ELR (cell line): ENCODE measurements at regions not wholly inside any gene's neighbourhood (a gene's known extent, or its start where the extent isn't known, plus 50 kb on each side); places are given as distances from the start of the nearest gene placed in this dataset.

Experiments
- DNase-seq: peaks from one replicate; pipeline ENCODE4 v3.0.0-alpha.2; 2015; ENCODE audit warnings: low read depth

- DNase-seq, result peak; percentile 74
These were observed 1366.3 kb upstream of the TMEFF2 start for GRCh38 chr2:193561054-193561453.

DNA sequence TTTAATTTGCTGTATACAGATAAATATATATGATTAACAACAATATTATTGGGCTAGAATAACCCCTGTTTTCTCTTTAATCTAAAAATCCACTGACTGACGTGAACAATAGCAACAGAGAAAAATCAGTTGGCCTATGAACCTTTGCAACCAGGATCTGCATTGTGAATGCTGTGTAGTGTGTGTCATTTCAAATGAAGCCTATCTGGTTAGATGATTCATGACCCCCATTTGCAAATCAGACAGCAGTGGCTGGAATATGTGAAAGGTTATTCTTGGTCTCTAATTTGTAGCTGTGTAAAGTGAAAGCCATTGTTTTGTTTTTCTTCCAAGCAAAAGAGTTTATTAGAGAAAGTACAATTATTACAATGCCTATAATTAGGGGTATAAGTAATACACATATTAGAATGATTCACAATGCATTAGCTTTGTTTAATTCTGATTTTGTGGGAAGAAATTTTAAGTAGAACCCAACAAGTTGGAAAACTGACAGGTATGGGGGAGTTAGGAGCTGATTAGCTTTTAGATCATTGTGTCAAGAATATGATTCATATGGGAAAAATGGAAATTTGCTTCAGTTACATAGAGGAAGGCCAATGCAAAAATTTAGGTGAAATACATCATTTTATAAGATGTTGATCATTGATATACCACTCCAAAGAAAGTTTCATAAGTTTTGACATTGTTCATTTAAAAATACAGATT lies 1362.2 kb upstream of the TMEFF2 start:
- peak; percentile 74 for DNase-seq

GRCh38 chr2:193549661-193550060 lies 1354.9 kb upstream of the TMEFF2 start:
- DNase-seq, result no peak

DNA sequence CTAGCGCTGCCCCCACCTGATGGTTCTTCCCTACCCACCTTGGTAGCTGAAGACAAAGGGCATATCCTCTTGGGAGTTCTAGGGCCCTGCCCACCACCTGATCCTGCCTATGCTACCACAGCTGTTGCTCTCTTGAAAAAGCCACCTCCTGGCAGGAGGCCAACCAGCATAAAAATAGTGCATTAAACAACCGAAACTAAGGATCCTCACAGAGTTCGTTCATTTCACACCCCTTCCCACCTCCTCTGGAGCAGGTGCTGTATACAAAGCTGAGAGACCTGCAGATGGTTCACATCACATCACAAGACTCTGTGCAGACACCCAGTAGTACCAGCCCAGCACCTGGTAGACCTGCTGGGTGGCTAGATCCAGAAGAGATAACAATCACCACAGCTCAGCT lies 1348.0 kb upstream of the TMEFF2 start:
- no peak for DNase-seq

DNA sequence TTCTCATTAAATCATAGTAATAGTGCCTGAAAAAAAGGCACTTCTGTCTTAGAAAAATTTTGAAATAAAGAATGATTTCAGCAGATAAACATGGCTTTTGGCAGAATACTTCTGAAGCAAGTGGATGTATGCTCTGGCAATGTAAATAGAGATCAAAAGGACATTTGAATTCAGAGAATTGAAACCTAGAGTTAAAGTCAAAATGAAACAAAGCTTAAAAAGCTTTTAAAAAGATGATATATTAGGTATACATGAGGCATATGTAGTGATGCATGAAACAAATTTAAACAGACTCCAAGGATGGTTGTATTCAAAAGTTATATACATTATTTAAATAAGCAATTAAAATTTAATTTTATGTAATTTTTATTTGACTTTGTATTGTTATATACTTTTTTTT lies 1344.5 kb upstream of the TMEFF2 start:
- no peak for DNase-seq

- DNase-seq, result no peak
These were observed 1343.3 kb upstream of the TMEFF2 start for GRCh38 chr2:193538061-193538460.

DNA sequence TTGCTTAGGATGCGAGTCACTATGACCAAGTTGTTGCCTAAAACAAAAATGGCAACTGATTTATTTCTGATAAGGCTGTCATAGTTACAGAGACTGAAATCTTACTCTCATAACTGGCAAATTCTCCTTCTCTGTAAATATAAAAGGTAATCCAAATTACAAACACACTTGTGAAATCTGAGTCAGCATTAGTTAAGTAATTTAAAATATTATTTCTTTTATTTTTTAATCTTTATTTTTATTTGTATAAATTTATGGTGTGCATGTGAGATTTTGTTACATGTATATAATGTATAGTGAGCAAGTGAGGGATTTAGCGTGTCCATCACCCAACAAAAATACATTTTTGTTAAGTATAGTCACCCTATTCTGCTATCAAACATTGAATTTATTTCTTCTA lies 1342.8 kb upstream of the TMEFF2 start:
- peak; percentile 6 for DNase-seq

GRCh38 chr2:193528458-193528857 lies 1333.7 kb upstream of the TMEFF2 start:
- no peak for DNase-seq

- DNase-seq, result peak; percentile 6
These were observed 1332.4 kb upstream of the TMEFF2 start for GRCh38 chr2:193527146-193527545.

DNA sequence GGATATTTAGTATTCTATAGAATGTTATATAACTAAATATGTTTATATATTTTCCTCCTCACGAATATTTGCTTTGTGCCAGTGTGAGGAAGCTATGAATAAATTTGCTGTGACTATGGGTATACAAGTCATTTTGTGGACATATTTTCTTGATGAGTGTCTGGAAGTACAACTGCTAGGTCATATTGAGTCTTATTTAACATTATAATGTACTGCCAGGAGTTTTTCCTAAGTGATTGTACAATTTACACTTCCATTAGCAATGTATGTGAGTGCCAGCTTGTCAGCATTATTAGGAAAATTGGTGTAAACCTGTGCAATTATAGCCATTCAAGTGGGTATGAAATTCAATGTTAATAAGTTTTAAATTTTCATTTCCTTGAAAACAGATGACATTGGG lies 1328.9 kb upstream of the TMEFF2 start:
- peak; percentile 60 for DNase-seq

GRCh38 chr2:193521523-193521922 lies 1326.8 kb upstream of the TMEFF2 start:
- no peak for DNase-seq

DNA sequence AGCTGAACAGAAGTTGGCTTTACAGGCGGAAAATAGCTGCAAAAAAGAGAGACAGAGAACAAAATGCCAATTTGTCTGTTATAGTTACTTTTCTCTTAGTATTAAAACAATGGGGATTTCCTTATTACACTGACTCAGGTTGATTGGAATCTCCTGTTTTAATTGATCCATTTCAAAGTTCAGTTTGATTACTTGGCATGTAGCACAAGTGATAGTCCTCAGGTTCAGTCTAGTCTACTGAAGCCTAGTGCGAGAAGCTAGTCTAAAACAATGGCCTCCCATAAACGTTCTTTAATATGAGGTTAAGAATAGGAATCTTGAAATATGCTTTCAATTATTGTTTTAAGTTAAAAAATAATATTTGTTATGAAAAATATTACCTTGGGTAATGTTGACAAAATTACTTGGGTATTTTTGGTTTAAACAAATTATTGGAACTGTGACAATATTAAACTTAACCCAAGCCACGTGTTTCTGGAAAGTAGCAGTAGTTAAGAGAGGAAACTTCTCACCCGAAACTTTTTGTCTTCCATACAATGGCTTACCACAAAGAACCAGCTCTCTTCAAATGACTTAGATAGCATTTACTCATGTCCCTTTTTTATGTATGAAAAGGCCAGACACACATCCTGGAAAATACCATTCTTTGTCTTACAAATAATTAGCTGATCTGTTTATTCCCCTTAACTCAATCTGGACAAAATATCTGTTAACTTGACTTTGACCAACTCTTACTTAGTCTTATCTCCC lies 1326.2 kb upstream of the TMEFF2 start:
- DNase-seq, result no peak

- peak; percentile 90 for DNase-seq
These were observed 1323.5 kb upstream of the TMEFF2 start for GRCh38 chr2:193518041-193518817.

DNA sequence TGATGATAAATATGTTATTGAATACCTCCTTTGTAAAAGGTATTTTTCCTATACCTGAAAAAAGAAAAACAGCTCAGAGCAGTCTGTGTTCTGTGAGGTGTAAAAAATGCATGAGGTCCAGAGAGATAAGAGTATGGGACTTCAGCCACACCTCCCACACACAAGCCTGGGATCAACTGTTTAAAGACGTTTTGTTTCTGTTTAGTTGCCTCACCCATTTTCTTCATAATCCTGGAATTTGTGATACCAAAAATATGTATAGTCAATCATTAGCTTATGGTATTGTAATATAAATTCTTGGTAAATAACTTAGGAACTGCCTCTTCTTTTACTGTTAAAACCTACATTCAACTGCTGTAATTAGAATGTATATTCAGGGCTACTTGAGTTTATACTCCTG lies 1322.9 kb upstream of the TMEFF2 start:
- DNase-seq, result peak; percentile 44

- DNase-seq, result no peak
These were observed 1311.3 kb upstream of the TMEFF2 start for GRCh38 chr2:193506035-193506434.

- no peak for DNase-seq
These were observed 1310.9 kb upstream of the TMEFF2 start for GRCh38 chr2:193505620-193506019.

DNA sequence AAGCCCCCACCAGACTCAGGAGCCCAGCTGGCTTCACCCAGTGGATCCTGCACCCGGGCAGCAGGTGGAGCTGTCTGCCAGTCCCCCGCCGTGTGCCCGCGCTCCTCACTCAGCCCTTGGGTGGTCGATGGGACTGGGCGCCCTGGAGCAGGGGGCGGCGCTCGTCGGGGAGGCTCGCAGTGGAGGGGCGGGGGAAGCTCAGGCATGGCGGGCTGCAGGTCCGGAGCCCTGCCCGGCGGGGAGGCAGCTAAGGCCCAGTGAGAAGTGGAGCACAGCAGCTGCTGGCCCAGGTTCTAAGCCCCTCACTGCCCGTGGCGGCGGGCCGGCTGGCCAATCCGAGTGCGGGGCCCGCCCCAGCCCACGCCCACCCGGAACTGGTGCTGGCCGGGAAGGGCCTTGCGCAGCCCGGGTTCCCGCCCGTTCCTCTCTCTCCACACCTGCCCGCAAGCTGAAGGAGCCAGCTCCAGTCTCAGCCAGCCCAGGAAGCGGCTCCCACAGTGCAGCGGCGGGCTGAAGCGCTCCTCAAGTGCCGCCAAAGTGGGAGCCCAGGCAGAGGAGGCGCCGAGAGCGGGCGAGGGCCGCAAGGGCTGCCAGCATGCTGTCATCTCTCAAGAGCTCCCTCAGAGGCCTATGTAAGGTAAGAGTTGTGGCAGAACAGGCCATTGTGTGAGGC lies 1307.8 kb upstream of the TMEFF2 start:
- DNase-seq, result no peak

DNA sequence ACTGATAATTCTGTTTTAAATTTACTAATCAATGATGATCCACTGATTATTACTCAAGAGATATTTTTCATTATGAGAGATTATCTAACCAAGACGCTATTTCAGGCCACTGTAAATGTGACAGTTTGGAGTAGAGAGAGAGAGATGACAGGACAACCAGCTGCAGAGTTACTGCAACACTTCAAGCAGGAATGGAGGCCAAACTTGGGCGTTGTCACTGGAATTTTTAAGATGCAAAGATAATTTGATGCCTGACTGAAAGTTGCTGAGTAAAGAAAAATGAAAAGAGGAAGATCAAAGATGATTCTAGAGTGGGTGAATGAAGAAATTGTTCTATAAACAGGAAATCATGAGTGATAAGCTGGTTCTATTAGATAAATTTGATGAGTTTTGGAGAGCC lies 1302.1 kb upstream of the TMEFF2 start:
- DNase-seq, result no peak

DNA sequence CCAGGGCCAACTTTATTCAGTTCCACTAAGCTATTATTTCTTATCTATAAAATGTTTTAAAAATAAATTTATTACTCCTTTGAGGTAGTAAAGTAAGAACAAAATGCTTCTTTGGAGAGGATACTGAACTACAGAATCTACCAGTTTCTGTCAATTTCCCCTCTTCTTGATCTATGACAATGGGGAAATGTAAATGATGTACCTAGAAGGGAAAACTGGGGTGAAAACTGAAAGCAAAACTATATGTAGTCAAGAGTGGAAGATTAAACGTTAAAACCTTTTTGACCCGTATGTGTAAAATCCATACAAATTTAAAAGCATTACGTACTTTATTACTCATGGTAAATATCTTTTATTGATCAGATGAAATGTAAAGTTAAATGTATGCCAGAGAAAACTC lies 1287.8 kb upstream of the TMEFF2 start:
- DNase-seq, result no peak

GRCh38 chr2:193480187-193480586 lies 1285.5 kb upstream of the TMEFF2 start:
- DNase-seq, result no peak

DNA sequence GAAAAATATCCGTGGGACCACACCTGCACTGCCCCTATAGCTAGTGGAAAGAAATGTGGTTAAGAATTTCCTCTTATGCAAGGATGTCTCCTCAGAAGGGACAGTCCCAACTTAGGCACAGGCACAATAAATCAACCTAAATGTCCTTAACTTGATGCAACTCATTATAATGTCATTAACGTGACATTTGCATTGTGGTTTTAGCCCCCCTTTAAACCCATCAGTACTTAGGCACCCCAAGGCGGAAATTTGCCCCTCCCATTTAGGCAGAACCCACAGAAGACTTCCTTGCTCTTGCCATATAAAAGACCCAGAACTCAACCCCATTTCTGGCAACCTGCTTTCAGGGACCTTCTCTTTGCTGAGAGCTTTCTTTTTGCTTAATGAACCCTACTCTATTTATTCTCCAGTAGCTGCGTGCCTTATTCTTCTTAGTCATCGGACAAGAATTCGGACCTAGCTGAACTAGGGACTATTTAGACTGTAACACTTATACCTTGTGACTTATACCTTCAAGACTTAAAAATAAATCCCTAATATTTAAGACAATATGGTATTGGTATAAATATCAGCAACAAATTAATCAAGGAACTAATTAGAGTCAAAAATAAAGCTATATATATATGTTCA lies 1281.6 kb upstream of the TMEFF2 start:
- DNase-seq, result peak; percentile 42

GRCh38 chr2:193475038-193475437 lies 1280.3 kb upstream of the TMEFF2 start:
- no peak for DNase-seq
